Stimulated activated CD8-positive, alpha-beta memory T cell treated with anti-CD3 and anti-CD28 coated beads, Interleukin-12 subunit alpha, Interleukin-12 subunit beta, amount 100 ng/mL, for 4 hours (primary cell): ENCODE measurements at regions not wholly inside any gene's neighbourhood (a gene's known extent, or its start where the extent isn't known, plus 50 kb on each side); places are given as distances from the start of the nearest gene placed in this dataset.
"Not testable (repeated sequence)": the region's sequence is repeated elsewhere in the genome, so short reads cannot be mapped to it uniquely, and the experiment has no call there.

ENCODE experiments used
- DNase-seq: peaks from one replicate; pipeline ENCODE4 v3.0.0-alpha.2; 2020; ENCODE audit warnings: low read depth

DNA sequence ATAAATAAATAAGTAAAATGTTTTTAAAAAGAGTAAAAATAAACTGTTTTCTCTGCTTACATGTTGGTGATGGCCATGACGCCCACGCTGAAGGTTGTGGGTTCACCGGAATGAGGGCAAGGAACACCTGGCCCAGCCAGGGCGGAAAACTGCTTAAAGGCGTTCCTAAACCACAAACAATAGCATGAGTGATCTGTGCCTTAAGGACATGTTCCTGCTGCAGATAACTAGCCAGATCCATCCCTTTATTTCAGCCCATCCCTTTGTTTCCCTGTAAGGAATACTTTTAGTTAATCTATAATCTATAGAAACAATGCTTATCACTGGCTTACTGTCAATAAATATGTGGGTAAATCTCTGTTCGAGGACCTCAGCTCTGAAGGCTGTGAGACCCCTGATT is 63.3 kb upstream of the CEP78 start:
- not testable (repeated sequence) for DNase-seq

DNA sequence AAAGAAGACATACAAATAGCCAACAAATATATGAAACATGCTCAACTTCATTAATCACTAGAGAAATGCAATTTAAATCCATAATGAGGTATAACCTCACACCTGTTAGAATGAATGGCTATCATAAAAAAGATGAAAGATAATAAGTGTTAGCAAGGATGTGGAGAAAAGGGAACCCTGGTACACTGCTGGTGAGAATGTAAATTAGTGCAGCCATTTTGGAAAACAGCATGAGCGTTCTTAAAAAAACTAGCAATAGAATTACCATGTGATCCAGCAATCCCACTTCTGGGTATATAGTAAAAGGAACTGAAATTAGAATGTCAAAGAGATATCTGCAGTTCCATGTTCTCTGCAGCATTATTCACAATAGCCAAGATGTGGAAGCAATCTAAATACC is 64.2 kb upstream of the CEP78 start:
- no peak for DNase-seq

DNA sequence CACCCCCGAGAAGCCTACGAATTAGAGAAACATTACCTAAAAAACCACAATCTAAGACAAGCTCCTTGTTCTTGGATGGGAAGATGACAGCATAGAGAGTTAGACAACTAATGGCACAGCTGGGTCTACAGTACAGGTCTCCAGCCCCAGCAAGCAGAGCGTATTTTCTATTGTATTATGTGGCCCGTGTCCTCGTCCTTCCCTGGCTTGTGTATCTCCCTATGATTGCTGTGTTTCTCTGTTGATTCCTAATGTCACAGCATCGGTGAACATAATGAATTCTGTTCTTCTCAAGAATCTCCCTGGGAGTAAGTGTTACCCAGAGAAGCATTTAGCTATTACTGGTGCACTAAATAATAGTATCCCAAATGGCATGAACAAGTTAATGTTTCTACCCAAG is 66.8 kb upstream of the CEP78 start:
- no peak for DNase-seq

DNA sequence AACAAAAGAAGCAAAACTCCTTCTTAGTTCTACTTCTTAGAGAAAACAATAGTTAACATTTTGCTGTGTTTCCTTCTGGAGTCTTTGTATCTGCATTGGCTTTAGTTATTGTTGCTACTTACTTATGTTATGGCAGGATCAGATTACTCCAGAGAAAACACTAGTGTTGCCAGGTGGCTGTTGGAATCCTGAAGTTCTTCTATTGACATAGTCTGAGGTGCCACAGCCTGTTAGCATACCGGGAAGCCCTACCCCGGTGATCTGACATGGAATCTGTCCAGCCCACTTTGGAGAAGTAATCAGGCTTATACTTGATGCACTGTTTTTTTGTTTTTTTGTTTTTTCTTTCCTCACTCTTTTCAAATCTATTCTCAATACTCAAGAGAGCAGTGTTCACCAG is 68.5 kb upstream of the CEP78 start:
- DNase-seq: no peak

DNA sequence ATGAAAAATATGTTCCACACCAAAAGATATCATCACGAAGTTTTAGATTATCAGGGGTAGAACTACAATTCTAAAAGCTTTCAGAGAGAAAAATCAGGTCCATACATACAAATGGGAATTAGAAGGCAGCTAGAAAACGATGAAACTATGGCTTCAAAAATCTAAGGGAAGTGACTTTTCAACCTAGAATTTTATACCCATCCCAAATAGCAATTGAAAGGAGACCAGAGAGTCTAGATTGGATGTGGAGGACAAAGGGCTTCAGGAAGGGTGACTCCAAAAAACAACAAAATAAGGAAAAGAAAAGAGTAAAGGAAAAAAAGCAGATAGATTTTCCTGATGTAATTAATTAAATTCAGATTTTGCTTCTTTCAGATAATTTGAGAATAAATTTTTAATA is 72.0 kb upstream of the CEP78 start:
- DNase-seq: no peak

DNA sequence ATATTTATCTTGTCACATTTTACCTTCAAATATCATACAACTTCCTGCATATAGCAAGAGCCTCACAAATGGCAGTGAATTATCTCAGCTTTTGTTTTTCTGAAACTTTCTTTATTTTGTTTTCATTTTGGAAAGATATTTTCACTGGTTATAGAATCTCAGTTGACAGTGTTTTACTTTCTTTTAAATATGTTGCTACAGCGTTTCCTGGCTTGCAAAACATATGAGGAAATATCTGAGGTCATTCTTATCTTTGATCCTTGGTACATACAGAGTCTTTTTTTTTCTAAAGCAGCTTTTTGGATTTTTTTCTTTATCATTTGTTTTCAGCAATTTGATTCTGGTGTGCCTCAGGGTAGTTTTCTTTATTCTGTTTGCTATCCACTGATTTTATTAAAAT is 77.6 kb upstream of the CEP78 start:
- no peak for DNase-seq

DNA sequence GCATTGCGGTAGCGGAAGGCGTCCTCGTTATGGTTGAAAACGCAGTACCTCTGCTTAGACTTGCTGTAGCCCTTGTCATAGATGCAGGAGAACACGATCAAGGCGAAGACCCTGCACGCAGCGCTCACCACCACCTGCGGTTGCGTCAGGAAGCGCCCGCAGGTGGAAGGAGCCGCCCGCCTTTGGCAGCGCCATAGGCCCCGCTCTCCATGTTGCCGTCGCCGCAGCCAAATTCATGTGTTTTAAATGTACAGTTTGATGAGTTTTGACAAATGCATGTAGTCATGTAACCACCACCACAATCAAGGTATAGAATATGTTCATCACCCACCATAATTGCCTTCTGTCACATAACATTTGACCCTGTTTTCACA is 84.9 kb upstream of the CEP78 start:
- DNase-seq: no peak

DNA sequence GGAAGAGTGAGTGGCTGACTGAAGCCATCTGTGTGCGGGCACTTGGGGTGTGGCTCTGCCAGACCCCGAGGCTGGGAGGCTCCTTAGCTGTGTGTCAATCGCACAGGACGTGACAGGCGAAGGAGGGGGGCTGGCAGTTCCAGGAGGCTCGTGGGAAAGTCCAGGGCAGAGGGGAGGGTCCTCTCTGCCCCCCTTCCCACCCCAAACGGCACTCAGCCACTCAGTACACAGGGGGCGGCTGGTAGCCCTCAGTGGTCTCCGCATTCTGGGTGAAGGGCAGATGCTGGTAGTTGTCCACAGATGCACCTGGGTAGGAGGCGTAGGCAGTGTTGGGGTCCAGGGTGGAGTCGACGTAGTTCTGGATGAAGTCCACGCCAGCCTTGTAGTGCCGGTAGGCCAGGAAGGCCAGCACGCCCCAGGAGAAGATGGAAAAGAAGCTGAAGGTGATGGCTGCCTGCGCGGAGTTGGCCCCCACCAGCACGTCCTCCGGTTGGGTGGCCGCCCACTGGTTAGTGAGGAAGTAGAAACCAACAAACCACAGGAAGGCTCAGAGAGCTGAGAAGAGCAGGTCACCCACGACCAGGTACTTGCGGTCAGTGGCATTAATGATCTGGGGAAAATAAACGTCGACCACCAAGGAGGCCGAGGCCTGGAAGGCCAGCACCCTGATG is 85.4 kb upstream of the CEP78 start:
- DNase-seq: no peak

DNA sequence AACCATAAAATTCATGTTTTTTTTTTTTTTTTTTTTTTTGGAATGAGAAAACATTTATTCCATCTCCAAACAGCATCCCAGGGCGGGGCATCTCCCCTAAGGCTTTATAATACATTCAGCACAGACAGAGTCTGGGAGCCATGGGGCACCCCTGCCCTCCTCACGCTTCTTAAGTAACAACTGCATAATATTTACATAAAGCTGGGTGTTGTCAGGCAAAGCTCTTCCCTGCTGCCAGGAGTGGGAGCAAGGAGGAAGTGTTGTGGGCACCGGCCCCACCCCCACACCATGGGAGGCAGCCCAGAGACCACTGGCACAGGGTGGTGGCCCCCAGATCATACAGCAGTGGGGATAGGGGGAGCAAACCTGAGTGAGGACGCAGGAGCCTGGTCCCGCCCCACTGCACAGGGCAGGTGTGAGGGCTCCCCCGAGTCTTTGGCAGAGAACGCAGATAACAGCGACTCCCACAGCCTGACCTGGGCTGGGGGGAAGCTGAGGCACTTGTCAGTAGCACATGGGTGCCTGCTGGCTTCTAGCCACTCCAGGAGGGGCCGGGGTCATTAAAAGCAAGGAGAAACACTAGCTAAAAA is 86.1 kb upstream of the CEP78 start:
- no peak for DNase-seq

DNA sequence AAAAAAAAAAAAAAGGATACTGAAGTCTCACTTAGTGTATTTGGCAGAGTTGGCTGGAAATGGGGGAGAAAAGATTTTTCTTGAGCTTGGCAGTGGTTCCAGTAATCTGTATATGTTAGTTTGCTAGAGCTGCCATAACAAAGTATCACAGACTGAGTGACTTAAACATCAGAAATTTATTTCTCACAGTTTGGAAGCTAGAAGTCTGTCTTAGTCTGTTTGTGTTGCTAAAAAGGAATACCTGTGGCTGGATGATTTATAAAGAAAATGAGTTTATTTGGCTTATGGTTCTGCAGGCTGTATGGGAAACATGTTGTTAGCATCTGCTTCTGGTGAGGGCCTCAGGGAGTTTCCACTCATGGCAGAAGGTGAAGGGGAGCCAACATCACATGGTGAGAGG is 89.6 kb upstream of the CEP78 start:
- DNase-seq: no peak

DNA sequence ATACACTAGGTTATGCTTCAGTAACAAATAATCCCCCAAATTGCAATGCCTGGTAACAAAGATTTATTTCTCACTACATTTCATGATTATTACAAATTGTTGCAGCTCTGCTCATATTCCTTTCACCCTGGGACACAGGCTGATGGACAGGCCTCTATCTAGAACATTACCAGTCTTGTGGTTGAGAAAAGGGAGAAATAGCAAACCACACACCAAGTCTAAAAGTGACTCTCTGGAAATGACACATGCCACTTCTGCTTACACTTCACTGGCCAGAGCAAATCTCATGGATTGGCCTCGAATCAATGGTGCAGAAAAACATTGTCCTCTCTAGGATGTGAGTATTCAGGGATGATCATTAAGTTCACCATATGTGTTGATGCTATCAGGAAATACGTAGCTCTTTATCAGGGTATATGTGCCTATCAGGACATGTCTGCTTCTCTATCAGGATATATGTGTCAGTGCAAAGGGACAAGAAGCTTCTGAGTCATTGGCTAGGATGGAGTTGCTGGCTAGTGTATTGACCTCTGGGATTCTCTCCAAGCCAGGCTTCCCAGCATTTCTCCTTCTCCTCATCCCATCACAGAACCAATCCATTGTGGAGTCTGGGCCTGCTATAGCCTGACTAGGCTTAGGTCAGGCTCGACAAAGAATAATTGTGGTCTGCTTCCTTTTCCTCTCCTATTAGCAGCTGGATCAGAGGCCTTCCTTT is 91.1 kb upstream of the CEP78 start:
- DNase-seq: no peak

DNA sequence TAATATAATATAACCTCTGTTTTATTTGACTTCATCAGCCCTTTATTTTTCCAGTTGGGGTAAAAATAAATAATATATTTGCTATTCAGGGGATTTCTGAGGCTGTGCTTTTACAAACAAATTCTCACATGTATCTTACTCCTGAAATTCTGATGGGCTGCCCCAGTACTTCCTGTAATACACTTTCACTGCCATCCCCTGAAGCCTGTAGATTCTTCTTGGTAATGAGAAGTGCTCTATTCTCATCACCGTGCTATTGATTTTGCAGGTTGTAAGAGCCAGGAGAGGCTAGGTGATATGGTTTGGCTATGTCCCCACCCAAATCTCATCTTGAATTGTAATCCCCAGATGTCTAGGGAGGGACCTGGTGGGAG is 91.9 kb upstream of the CEP78 start:
- DNase-seq: no peak

DNA sequence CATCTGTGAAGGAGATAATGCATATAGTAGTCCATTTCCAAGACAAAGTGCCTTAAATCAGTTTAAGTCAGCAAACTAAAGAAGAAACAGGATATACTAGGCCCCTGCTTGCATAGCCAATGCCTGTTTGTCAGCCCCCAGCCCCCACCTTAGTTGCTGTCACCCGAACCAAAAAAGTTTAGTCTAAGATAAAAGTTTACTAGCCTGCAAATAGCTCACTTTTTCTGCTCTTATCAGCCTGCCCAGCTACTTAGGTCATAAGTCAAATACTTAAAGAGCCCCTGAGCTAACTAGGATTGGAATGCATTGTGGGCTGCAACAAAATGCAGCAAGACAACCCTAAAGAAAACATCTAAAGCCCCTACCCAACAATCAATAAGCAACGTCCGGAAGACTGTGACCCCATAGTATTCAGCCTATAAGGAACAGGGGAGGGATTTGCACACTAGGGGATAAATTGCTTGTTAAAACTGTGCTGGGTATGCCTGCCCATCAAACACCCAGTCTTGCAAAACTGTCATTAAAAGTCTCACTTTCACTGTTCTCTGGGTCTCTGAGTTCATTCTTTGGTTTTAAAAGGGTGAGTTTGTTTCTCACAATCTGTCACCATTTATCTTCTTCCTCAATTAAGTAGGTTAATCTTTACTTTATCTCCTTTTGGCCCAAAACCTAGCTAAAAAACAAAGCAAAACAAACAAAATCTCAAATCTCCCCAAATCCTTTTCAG is 92.4 kb upstream of the CEP78 start:
- DNase-seq: no peak

DNA sequence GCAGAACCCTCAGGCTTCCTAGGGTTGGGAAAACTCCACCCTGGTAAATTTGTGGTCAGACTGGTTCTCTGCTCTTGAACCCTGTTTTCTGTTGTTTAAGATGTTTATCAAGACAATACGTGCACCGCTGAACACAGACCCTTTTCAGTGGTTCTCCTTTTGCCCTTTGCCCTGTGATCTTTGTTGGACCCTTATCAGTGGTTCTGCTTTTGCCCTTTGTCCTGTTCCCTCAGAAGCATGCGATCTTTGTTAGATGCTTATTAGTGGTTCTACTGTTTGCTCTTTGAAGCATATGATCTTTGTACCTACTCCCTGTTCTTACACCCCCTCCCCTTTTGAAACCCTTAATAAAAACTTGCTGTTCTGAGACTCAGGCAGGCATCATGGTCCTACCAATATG is 93.6 kb upstream of the CEP78 start:
- not testable (repeated sequence) for DNase-seq

DNA sequence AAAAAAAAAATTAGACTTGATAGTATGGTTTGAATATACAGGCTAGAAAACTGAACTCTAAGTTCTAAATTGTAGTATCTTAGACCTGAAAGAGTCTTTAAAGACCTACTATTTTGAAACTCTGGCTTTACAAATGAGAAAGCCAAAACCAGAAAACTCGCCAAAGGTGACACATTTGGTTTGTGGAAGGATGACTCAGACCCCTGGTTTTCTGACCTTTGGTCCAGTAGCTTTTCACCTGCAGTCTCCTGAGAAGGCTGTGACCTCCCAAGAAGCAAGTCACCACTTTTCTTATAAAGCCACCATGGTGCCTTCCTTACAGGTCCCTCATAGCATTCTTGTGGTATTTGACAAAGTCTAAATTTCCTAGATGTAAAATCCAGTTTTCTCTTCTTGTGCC is 102.1 kb upstream of the CEP78 start:
- no peak for DNase-seq

DNA sequence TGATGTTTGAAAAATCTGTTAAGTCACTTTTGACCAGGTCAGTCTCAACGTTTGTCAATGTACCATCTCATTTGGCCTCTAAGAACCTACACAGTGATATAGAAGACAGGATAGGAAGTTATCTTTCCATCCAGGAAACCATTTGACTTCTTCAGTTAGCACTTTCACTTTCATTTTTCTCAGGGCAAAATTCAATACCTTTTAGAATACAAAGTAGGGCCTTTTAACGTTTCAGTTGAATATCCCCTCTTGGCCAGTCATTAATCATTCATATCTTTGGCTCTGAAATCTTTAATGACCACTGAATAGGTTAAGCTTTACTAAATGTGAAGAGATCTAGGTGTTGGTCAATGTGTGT is 101.1 kb upstream of the GNAQ start:
- DNase-seq: no peak

DNA sequence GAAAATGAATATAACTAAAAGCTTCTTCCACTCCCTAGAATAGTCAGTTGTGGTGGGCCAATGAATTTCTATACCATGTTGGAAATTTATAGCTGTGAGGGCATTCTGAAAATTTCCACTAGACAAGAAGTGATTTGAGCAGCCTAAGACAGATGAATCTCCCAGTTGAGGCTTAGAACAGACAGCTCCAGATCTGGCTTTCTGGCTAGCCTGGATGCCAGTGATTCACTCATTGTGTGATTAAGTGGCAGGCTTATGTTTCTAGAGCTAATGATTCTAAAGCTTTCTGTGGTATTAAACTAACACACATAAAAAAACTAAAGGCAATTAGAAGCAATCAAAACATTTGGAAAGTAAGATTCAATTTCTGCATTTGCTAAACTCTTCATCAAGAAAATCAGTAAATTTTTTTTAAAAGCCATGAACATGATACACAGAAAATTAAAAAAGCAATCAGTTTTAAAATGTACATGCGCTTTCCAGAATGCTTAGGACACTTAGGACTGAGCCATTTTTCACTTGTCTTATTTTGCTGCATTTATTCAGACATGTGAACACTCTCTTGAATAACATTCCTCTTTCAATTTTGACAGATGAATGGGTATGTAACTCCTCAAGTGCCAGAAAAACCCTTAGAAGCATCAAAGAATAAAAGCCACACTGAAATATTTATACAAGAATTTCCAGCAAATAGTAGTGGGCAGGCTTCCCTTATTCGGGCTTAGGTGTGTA is 100.5 kb upstream of the GNAQ start:
- no peak for DNase-seq

DNA sequence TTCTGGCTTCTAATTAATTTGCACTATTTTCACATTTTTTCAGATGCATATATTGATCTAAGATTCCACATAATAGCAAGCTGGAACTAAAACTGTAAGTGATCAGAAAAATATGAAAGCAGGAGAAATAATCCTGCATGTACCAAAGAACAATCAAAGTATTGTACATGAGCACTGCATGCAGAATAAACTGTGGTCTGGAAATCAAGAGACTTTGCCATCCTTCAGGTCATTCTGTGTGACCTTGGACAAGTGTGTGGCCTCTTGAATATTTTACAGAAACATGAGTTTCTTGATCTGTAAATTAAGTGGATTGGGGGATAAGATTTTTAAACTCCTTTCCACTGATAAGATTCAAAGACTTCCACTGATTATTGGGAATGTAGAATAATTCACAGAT is 99.2 kb upstream of the GNAQ start:
- no peak for DNase-seq

DNA sequence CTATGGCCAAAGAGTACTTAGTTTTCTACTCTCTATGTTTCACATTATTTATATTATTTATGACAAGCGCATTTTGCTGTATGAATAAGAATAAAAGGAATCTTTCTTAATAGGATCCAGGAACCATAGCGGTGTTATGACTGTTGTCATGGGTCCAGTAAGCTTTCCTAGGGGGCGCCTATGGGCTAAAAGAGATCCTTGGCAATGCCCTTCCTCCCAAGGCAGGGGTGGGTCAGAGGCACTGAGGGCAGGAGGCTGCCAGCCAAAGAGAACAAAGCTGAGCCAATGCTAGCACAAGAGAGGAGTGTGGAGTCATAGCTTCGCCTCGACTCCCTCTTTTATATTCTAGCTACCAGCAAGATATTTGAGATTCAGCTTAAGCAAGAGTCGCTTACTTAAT is 98.4 kb upstream of the GNAQ start:
- no peak for DNase-seq

DNA sequence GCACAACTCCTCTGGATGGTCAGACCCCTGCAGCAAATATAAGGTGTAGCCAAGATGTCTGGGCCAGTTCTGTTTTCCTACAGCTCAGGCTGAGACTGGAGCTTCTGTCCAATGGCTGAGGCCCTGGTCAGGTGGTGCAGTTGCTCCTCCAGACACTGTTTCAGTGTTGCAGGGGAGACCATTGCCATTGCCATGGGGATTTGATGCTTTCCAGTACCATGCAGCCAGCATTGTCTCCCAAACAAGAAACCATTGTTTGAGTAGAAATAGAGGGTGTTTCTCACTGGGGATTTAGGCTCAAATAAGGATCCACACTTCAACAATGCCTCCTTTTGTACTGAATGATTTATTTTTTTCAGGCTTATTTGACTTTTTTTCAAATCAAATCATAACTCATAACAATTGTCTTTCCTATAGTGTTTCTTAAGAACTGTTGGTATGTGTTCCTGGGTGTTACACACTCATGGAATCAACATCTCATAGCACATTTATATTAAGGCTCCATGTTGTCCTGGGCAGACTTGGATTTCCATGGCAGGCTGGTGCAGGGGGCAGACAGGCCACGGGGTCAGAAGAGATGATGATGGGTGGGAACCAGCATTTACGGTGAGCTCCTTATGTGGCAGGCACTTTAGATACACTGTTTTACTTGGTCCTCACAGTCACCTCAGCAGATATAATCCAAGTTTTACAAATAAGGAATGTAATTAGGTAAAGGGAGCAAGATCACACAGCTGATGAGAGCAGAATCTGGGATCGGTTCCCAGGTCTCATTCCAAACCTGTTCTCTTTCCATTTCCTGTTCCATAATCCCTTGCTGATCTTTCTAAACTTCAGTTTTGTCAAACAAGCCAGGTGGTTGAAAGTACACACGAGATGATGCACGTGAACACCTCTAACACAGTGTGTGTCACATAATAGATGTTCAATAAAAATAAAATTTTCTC is 95.9 kb upstream of the GNAQ start:
- DNase-seq: no peak

DNA sequence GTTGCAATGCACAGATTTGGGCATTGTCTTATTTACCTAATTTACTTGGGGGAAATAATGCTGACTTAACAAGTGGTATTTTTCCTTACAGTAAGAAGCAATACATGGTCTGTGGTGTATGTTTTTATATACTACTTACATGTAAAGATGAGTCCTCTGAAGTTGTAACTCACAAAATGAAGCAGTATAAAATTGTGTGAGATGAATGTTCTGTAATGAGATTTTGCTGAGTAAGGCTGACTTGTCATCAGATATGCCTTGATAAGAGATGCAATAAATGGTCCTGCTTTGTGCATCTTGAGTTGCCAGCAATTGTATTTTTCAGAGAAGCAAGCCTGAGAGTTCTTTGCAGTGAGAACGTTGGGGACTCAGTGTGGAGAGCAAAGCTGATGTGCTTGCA is 92.2 kb upstream of the GNAQ start:
- DNase-seq: no peak
